SK-N-SH treated with all-trans-retinoic acid at 6 μM for 48 hours (cell line): ENCODE measurements at regions not wholly inside any gene's neighbourhood (a gene's known extent, or its start where the extent isn't known, plus 50 kb on each side); places are given as distances from the start of the nearest gene placed in this dataset.

Experiments
- ATAC-seq: fragments of 200-7000 bp; cut with Tn5 transposase; 3 replicates; pipeline ENCODE4 v1.9.1; 2020; ENCODE audit warnings: mild to moderate bottlenecking, moderate library complexity
- ARNTL ChIP-seq: fragments of 450-650 bp; formaldehyde crosslinking; IDR thresholded peaks from 2 replicates; pipeline ENCODE4 v1.5.0; 2020; ENCODE audit warnings: low read depth, mild to moderate bottlenecking, moderate library complexity, borderline replicate concordance
- BACH2 ChIP-seq: fragments of 250-450 bp; sonication (Bioruptor Pico); IDR thresholded peaks from 2 replicates; pipeline ENCODE4 v1.9.0; 2021; ENCODE audit warnings: mild to moderate bottlenecking, borderline replicate concordance
- CREB5 ChIP-seq: fragments of 250-450 bp; sonication (Bioruptor Pico); IDR thresholded peaks from 2 replicates; pipeline ENCODE4 v1.5.1; 2020; ENCODE audit warnings: low read depth, mild to moderate bottlenecking, moderate library complexity
- CSDC2 ChIP-seq: fragments of 250-450 bp; sonication (Bioruptor Pico); IDR thresholded peaks from 2 replicates; pipeline ENCODE4 v1.5.0; 2020; ENCODE audit warnings: mild to moderate bottlenecking, moderate library complexity
- CSRNP3 ChIP-seq: fragments of 250-450 bp; sonication (Bioruptor Pico); IDR thresholded peaks from 2 replicates; pipeline ENCODE4 v1.5.1; 2021; ENCODE audit warnings: mild to moderate bottlenecking, moderate library complexity
- ESRRG ChIP-seq: fragments of 250-450 bp; sonication (Bioruptor Pico); IDR thresholded peaks from 2 replicates; pipeline ENCODE4 v1.6.1; 2021; ENCODE audit warnings: mild to moderate bottlenecking
- GLIS3 ChIP-seq: fragments of 250-450 bp; sonication (Bioruptor Pico); IDR thresholded peaks from 2 replicates; pipeline ENCODE4 v1.5.0; 2020; ENCODE audit warnings: mild to moderate bottlenecking, moderate library complexity
- ISL1 ChIP-seq: fragments of 250-450 bp; sonication (Bioruptor Pico); IDR thresholded peaks from 2 replicates; pipeline ENCODE4 v2.1.2; 2022; ENCODE audit warnings: mild to moderate bottlenecking, moderate library complexity
- OSR1 ChIP-seq: fragments of 250-450 bp; sonication (Bioruptor Pico); IDR thresholded peaks from 2 replicates; pipeline ENCODE4 v1.8.0; 2022; ENCODE audit warnings: moderate library complexity, mild to moderate bottlenecking, inconsistent platforms
- PATZ1 ChIP-seq: fragments of 250-450 bp; sonication (Bioruptor Pico); IDR thresholded peaks from 2 replicates; pipeline ENCODE4 v1.8.0; 2020; ENCODE audit warnings: mild to moderate bottlenecking, moderate library complexity, borderline replicate concordance
- POU6F1 ChIP-seq: fragments of 250-450 bp; sonication (Bioruptor Pico); IDR thresholded peaks from 2 replicates; pipeline ENCODE4 v1.8.0; 2021; ENCODE audit warnings: low read depth, mild to moderate bottlenecking, moderate library complexity, borderline replicate concordance
- RARB ChIP-seq: fragments of 250-450 bp; sonication (Bioruptor Pico); IDR thresholded peaks from 2 replicates; pipeline ENCODE4 v1.8.0; 2021; ENCODE audit warnings: mild to moderate bottlenecking, moderate library complexity
- TCF4 ChIP-seq: fragments of 250-450 bp; sonication (Bioruptor Pico); IDR thresholded peaks from 2 replicates; pipeline ENCODE4 v1.8.0; 2021; ENCODE audit warnings: mild to moderate bottlenecking, moderate library complexity, borderline replicate concordance
- TOX ChIP-seq: fragments of 250-450 bp; sonication (Bioruptor Pico); IDR thresholded peaks from 2 replicates; pipeline ENCODE4 v1.8.0; 2021; ENCODE audit warnings: mild to moderate bottlenecking, moderate library complexity, borderline replicate concordance
- TSHZ2 ChIP-seq: fragments of 250-450 bp; sonication (Bioruptor Pico); IDR thresholded peaks from 2 replicates; pipeline ENCODE4 v1.5.0; 2020; ENCODE audit warnings: mild to moderate bottlenecking, moderate library complexity
- ZC3H10 ChIP-seq: fragments of 250-450 bp; sonication (Bioruptor Pico); IDR thresholded peaks from 2 replicates; pipeline ENCODE4 v1.5.1; 2021; ENCODE audit warnings: mild to moderate bottlenecking, moderate library complexity
- ZFP30 ChIP-seq: fragments of 450-650 bp; formaldehyde crosslinking; IDR thresholded peaks from 2 replicates; pipeline ENCODE4 v1.5.0; 2022; ENCODE audit warnings: mild to moderate bottlenecking, moderate library complexity
- ZNF565 ChIP-seq: fragments of 450-650 bp; formaldehyde crosslinking; conservative IDR thresholded peaks from 2 replicates; pipeline ENCODE4 v1.5.0; 2020; ENCODE audit warnings: low read depth, mild to moderate bottlenecking, moderate library complexity
- ZNF70 ChIP-seq: fragments of 450-650 bp; formaldehyde crosslinking; IDR thresholded peaks from 2 replicates; pipeline ENCODE4 v1.5.0; 2020; ENCODE audit warnings: mild to moderate bottlenecking, moderate library complexity
- ZNF8 ChIP-seq: fragments of 450-650 bp; formaldehyde crosslinking; IDR thresholded peaks from 2 replicates; pipeline ENCODE4 v1.5.0; 2020; ENCODE audit warnings: mild to moderate bottlenecking, moderate library complexity

- ATAC-seq: no peak; the same call in 2 of the 3 replicates
- TF ChIP-seq ZNF70 (CRISPR knock-in tag) (no peak), ZC3H10 (CRISPR knock-in tag) (no peak), ZFP30 (CRISPR knock-in tag) (no peak), PATZ1 (no peak)
- TF ChIP-seq, all 23 proteins: peak for 0
These were observed 93.9 kb downstream of the ENGASE start for GRCh38 chr17:79168486-79169055.

- no peak for TF ChIP-seq PATZ1
- TF ChIP-seq ZC3H10 (CRISPR knock-in tag): no peak
- no peak for TF ChIP-seq TOX (CRISPR knock-in tag)
- no peak for TF ChIP-seq CSRNP3 (CRISPR knock-in tag)
- TF ChIP-seq CSDC2 (CRISPR knock-in tag): no peak
- TF ChIP-seq TCF4: no peak
- TF ChIP-seq BACH2: no peak
These were observed 92.9 kb downstream of the ENGASE start for GRCh38 chr17:79167486-79167885.

GRCh38 chr17:79165756-79166473 lies 91.3 kb downstream of the ENGASE start:
- TF ChIP-seq ZNF70 (CRISPR knock-in tag) (no peak), ZNF565 (no peak), OSR1 (no peak), RARB (no peak), ZNF8 (CRISPR knock-in tag) (no peak)
- ATAC-seq: no peak

More at GRCh38 chr17:79167486-79167885, 92.9 kb downstream of the ENGASE start:
- ATAC-seq: no peak

- ATAC-seq: no peak
- TF ChIP-seq CREB5 (CRISPR knock-in tag) (no peak), TSHZ2 (CRISPR knock-in tag) (no peak), GLIS3 (no peak), RARB (no peak), POU6F1 (CRISPR knock-in tag) (no peak), ZNF565 (no peak), ZNF8 (CRISPR knock-in tag) (no peak), BACH2 (no peak), ESRRG (CRISPR knock-in tag) (no peak), PATZ1 (no peak), ARNTL (CRISPR knock-in tag) (no peak), ISL1 (no peak)
These were observed 90.5 kb downstream of the ENGASE start for GRCh38 chr17:79164913-79165695.
